HFFc6 (cell line): ENCODE measurements at regions not wholly inside any gene's neighbourhood (a gene's known extent, or its start where the extent isn't known, plus 50 kb on each side); places are given as distances from the start of the nearest gene placed in this dataset.

Experiments
- DNase-seq: peaks from one replicate; pipeline ENCODE4 v3.0.0-alpha.2; 2018
- H3K27ac Mint-ChIP-seq: 2 replicates; pipeline ENCODE4 v1.8.0; 2020; ENCODE audit warnings: mild to moderate bottlenecking, mixed read lengths
- H3K27me3 Mint-ChIP-seq: 2 replicates; pipeline ENCODE4 v1.8.0; 2021; ENCODE audit warnings: mild to moderate bottlenecking, moderate library complexity, mixed read lengths; ENCODE audit not compliant: insufficient read depth
- H3K36me3 Mint-ChIP-seq: 2 replicates; pipeline ENCODE4 v1.8.0; 2021; ENCODE audit warnings: low read depth, mixed read lengths
- H3K4me1 Mint-ChIP-seq: 2 replicates; pipeline ENCODE4 v1.8.0; 2020; ENCODE audit warnings: low read depth, mixed read lengths
- H3K4me3 Mint-ChIP-seq: 2 replicates; pipeline ENCODE4 v1.8.0; 2020; ENCODE audit warnings: mild to moderate bottlenecking, moderate library complexity, mixed read lengths
- H3K9me3 Mint-ChIP-seq: 2 replicates; pipeline ENCODE4 v1.8.0; 2020; ENCODE audit warnings: mild to moderate bottlenecking, mixed read lengths
- TF ChIP-seq, protein P1 (sequence below): fragments of 200-600 bp; sonication (generic); IDR thresholded peaks from 2 replicates; pipeline ENCODE4 v1.5.0; 2021; ENCODE audit warnings: antibody characterized with exemption, mild to moderate bottlenecking

DNA sequence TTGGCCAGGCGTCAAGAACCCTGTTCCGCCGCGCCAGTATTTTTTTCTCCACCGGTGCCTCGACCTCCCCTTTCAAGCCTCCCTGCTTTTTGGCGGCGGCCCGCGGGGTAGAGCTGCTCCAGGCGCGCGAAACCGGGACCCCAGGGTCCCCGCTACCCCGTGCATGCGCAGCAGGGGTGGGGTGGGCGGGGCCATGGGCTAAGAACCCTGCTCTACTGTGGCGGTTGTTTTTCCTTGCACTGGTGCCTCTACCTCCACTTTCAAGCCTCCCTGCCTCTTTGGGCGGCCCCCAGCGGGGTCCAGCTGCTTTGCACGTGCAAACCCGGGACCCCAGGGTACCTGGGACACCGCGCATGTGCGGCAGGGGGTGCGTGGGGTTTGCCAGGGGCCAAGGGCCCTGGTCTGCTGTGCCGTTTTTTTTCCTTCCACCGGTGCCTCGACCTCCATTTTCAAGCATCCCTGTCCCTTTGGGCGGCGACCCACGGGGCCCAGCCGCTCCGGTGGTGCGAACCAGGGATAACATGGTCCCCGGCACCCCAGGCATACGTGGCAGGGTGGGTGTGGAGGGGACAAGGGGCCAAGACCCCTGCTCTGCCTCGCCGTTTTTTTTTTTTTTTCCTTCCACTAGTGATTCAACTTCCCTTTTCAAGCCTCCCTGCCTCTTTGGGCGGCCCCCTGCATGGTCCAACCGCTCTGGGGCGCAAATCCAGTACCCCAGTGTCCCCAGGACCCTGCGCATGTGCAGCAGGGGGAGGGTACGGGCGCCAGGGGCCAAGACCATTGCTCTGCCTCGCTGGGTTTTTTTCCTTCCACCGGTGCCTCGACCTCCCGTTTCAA, 326.8 kb downstream of the ALG10 start:
- Mint-ChIP-seq H3K36me3 (no peaks in the 10 kb centered on the region), H3K4me3 (no peak overlapping the region), H3K27me3 (peaks cover 2% of the 10 kb centered on the region; the same call in 1 of the 2 replicates), H3K9me3 (peaks cover 12% of the 10 kb centered on the region; the same call in 1 of the 2 replicates), H3K27ac (no peak overlapping the region), H3K4me1 (no peaks in the 10 kb centered on the region)
- no peak for DNase-seq
- TF ChIP-seq, protein P1, sequence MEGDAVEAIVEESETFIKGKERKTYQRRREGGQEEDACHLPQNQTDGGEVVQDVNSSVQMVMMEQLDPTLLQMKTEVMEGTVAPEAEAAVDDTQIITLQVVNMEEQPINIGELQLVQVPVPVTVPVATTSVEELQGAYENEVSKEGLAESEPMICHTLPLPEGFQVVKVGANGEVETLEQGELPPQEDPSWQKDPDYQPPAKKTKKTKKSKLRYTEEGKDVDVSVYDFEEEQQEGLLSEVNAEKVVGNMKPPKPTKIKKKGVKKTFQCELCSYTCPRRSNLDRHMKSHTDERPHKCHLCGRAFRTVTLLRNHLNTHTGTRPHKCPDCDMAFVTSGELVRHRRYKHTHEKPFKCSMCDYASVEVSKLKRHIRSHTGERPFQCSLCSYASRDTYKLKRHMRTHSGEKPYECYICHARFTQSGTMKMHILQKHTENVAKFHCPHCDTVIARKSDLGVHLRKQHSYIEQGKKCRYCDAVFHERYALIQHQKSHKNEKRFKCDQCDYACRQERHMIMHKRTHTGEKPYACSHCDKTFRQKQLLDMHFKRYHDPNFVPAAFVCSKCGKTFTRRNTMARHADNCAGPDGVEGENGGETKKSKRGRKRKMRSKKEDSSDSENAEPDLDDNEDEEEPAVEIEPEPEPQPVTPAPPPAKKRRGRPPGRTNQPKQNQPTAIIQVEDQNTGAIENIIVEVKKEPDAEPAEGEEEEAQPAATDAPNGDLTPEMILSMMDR, result no peak

- Mint-ChIP-seq H3K4me3 (no peak overlapping the region), H3K27ac (no peak overlapping the region), H3K27me3 (peaks cover 2% of the 10 kb centered on the region; the same call in 1 of the 2 replicates), H3K9me3 (peaks cover 12% of the 10 kb centered on the region; the same call in 1 of the 2 replicates), H3K36me3 (no peaks in the 10 kb centered on the region), H3K4me1 (no peaks in the 10 kb centered on the region)
- TF ChIP-seq, protein P1, result no peak
- DNase-seq, result no peak
Measured at GRCh38 chr12:34349673-34349961, 327.3 kb downstream of the ALG10 start.

DNA sequence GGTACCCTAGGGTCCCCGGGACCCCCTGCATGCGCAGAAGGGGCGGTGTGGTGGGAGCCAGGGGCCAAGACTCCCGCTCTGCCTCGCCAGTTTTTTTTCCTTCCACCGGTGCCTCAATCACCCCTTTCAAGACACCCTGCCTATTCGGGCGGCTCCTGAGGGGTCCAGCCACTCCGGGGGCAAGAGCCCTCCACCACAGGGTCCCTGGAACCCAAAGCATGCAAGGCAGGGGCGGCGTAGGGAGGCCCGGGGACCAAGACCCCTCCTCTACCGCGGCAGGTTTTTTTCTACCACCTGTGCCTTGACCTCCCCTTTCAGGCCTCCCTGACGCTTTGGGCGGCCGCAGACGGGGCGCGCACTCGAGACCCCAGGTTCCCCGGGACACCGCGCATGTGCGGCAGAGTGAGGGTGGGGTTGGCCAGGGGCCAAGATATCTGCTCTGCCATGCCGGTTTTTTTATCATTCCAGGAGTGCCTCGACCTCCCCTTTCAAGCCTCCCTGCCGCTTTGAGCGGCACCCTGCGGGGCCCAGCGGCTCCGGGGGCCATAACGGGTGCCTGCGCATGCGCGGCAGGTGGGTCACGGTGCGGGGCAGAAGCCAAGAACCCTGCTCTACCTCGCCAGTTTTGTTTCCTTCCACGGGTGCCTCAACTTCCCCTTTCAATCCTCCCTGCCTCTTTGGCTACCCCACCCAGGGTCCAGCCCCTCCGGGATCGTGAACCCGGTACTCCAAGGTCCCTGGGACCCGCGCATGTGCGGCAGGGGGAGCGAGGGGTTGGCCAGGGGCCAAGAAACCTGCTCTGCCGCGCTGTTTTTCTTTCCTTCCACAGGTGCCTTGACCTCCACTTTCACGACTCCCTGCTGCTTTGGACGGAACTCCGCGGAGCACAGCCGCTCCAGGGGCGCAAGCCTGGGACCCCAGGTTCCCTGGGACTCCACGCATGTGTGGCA, 328.1 kb downstream of the ALG10 start:
- Mint-ChIP-seq H3K36me3 (no peaks in the 10 kb centered on the region), H3K27me3 (peaks cover 2% of the 10 kb centered on the region; the same call in 1 of the 2 replicates), H3K9me3 (peaks cover 12% of the 10 kb centered on the region; the same call in 1 of the 2 replicates), H3K4me1 (no peaks in the 10 kb centered on the region), H3K27ac (no peak overlapping the region), H3K4me3 (no peak overlapping the region)
- DNase-seq, result no peak
- TF ChIP-seq, protein P1, result no peak

DNA sequence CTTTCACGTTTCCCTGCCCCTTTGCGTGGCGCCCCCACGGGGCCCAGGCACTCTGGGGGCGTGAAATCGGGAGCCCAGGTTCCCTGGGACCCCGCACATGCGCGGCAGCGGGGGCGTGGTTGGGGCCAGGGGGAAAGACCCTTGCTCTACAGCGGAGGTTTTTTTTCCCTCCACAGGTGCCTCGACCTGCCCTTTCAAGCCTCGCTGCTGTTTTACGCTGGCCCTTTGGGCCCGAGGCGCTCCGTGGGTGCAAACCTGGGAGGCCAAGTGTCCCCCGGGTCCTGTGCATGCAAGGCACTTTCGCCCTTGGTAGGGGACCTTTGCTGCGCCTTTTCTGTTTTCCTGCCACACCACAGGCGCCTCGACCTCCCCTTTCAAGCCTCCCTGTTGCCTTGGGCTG, 329.8 kb downstream of the ALG10 start:
- H3K4me1 Mint-ChIP-seq, result no peaks in the 10 kb centered on the region
- H3K9me3 Mint-ChIP-seq, result peaks cover 5% of the 10 kb centered on the region; the same call in 1 of the 2 replicates
- H3K27me3 Mint-ChIP-seq, result peaks cover 2% of the 10 kb centered on the region; the same call in 1 of the 2 replicates
- H3K4me3 Mint-ChIP-seq, result no peak overlapping the region
- TF ChIP-seq, protein P1, result no peak
- DNase-seq, result no peak
- no peaks in the 10 kb centered on the region for H3K36me3 Mint-ChIP-seq
- H3K27ac Mint-ChIP-seq, result no peak overlapping the region

DNA sequence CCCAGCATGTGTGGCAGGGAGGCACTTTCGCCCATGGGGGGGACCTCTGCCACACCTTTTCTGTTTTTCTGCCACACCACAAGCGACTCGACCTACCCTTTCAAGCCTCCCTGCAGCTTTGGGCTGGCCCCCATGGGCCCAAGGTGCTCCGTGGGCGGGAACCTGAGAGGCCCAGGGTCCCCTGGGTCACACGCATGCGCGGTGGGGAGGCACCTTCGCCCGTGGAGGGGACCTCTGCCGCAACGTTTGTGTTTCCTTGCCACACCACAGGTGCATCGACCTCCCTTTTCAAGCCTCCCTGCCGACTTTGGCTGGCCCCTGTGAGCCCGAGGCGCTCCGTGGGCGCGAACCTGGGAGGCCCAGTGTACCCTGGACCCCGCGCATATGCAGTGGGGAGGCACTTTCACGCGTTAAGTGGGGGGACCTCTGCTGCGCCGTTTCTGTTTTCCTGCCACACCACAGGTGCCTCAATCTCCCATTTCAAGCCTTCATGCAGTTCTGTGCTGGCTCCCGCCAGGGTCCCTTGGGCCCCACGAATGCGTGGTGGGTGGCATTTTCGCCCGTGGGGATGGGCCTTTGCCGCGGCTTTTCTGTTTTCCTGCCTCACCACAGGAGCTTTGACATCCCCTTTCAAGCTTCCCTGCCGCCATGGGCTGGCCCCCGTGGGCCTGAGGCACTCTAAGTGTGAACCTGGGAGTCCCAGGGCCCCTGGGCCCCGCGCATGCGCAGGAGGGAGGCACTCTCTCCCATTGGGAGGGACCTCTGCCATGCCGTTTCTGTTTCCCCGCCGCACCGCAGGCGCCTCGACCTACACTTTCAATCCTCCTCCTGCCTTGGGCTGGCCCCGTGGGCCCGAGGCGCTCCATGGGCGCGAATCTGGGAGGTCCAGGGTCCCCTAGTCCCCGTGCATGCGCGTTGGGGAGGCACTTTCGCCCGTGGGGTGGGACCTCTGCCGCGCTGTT, 332.2 kb downstream of the ALG10 start:
- Mint-ChIP-seq H3K9me3 (peaks cover 9% of the 10 kb centered on the region; the same call in 1 of the 2 replicates), H3K36me3 (no peaks in the 10 kb centered on the region), H3K27ac (no peak overlapping the region), H3K4me1 (no peaks in the 10 kb centered on the region), H3K27me3 (peaks cover 2% of the 10 kb centered on the region; the same call in 1 of the 2 replicates), H3K4me3 (no peak overlapping the region)
- TF ChIP-seq, protein P1, result no peak
- no peak for DNase-seq
